GM19452 (cell line): ENCODE measurements at regions not wholly inside any gene's neighbourhood (a gene's known extent, or its start where the extent isn't known, plus 50 kb on each side); places are given as distances from the start of the nearest gene placed in this dataset.

Experiments used
- ATAC-seq: cut with Tn5 transposase; IDR thresholded peaks from one replicate; pipeline ENCODE4 v1.9.1; 2021; ENCODE audit not compliant: unreplicated experiment

DNA sequence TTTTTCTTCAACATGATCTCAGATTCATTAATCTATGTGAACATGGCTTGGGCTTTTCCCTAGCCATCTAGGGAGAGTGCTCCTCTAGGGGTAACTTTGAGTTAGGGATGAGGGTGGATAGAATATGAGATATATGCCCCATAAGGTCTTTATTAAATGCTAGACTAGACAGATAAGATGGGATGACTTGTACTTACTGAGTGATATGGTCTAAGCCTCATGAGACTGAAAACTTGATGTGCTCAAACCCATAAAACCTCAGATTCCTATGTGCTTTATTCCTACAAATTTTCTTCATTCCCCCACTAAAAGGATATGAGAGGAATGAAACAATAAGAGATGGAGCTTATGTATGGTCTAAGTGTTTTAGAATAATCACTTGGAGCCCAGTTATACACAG lies 386.6 kb downstream of the YTHDC2 start:
- no peak for ATAC-seq

DNA sequence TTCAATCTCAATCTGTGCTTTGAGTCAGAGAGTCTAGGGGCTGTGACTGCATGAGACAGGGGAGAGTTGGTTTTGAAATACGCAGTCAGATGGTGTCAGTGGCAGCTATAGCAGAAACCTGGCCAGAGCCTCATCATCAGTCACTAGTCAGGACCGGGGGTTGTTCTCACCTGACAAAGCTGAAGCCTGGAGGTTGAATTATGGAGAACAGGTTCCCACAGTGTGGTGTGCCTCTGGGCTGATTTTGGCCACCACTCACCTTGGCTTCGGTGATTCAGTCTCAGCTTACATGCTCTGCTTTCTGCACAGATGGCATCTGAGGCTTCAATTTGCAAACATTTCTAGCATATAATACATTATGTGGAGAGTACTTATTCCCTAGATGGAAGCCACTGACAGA lies 387.3 kb downstream of the YTHDC2 start:
- ATAC-seq = no peak

DNA sequence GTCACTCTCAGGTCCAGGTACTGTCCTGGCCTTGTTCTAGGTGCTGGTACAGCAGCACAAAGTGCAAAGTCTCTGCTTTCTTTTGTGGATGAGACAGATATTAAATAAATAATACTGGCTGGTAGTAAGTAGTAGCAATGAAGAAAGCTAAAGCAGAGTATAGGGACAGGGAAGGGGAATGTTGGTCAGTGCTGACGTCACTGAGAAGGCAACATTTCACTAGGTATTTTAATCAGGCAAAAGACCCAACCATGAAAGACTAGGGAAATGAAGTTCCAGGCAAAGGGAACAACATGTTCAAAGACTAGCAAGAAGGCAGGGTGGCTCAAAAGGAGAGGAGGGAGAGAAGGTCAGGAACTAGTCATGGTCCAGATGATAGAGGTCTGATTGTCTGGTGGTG lies 388.2 kb downstream of the YTHDC2 start:
- ATAC-seq = no peak

DNA sequence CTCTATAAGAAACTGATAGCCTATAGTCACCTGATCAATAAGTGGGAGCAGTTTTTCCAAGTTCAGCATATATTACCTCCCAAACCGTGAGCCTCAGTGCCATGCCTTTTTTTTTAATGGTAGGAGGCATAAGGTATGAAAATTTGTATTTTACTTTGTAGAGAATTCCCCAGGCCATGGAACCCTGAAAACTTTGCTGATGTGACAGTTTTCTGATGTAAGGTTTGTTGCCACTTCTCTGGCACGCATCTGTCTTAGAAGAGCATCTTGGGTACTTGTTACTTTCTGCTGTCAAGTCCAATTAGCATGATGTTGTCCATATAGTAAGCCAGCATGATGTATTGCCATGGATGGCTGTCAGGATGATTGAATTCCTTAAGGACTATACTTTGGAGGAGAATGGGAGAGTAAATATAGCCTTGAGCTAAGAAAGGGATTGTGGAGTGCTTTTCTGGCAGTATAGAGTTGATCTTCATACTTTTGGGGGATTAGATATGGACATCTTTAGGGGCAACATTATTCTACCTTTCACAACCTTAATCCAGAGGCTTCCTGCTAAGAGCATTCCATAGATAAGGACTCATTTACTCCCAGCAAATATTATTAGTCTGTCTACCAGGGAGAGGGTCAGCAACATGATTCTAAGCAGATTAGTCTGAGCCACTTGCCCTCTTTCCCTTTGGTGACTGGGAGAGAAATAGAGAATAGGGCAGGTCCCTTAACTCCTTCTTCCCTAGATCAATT lies 389.6 kb downstream of the YTHDC2 start:
- no peak for ATAC-seq

DNA sequence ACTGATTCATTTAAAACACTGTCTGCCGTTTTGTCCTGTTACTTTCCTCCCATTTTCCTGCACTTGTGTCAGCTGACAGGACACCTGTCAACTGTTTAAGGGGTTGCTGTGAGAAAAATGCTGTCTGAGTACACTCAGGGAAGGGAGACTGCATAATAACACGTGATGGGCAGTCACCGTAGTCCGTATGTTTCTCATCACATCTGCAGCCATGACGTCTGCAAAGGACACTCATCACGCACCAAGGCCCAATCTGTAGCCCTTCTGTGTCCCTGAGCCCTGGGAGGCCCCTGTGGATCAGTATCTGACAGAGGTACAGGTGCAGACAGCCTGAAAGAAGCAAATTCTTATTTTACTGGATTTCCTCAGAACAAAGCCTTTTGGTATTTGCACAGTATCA lies 396.3 kb downstream of the YTHDC2 start:
- ATAC-seq = no peak

DNA sequence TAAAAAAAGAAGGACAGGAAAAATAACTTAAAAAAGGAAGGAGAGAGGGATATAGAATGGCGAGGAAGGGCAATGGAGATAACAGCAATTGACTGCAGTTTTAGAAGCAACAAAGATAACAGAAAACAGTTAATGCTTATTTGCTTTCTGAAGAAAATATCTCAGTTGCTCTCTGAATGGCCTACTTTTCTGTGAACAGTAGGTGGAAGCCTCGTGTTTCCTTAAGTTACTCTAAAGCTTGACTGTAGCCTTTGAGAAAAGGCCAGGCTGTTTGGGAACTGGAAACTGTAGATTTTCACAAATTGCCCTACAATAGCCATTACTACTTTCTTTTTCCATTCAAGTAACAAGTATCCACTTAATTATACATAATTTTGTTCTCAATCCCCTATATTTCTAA lies 404.5 kb downstream of the YTHDC2 start:
- ATAC-seq = no peak

DNA sequence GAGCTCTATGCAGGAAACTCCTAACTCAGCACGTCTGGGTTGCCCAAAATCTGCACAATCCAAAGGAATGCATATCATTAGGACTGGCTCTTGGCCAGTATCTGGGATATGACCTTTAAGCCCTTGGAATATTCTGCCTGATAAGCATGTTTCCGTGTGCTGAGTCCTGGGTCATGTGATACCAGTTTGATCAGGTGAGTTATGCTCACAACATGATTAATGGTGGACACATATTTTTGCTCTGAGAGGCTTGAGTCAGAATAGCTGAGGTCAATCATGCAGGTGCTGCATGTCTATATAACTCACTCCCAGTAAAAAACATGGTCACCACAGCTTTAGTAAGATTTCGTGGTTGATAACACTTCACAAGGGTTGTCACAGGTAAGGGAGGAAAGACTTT lies 408.8 kb downstream of the YTHDC2 start:
- no peak for ATAC-seq

DNA sequence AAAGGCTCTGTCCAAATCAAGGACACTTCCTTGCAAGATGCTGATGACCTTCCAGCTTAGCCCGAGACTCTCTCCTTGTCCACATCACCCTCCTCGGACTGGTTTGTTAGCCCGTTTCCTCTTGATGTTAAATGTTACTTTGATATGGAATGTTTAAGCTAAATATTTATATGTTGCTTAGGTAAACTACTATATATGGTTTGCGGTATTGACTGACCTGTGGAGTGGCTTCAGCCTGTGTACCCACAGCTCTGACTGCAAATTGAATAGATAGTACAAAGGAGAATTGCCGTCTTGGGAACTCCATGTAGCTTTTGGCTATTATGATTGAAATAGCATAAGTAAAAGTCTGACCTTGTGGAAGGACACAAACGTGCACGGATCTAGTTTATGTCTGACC lies 422.0 kb downstream of the YTHDC2 start:
- ATAC-seq = no peak

DNA sequence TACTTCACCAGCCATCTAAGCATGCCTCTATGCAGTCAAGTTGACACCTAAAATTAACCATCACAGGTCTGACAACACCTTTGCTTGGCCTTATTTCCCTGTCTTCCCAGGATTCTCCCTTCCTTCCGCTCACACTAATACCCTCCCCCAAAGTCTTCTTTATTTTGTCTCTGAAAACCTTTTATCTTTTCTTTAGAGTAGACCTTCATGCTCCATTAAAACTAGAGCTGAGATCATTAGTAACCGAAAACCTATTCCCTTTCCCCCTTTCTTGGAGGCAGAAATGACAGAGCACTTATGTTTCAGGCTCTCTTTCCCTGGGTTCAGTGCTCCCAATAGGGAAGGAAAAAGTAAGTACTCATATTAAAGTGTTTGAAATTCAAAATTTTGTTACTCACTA lies 423.8 kb downstream of the YTHDC2 start:
- no peak for ATAC-seq

DNA sequence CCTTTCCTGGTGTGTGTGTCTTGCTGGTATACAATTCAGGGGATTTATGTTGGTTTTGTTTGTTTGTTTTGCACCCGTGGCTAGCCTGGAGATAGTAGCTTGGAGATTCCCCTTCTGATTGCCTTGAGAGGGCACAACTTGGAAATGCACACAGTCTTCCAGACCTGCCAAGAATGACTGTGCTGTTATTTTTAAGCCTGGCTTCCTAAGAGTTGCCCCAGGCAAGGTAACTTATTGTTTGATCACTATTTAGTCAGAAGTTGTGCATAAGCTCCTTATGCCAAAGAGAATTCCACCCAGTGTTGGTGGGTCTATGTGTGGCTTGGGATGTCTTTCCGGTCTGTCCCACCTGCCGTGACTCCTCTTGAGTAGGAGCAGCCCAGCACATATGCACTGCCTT lies 421.9 kb upstream of the KCNN2 start:
- no peak for ATAC-seq

DNA sequence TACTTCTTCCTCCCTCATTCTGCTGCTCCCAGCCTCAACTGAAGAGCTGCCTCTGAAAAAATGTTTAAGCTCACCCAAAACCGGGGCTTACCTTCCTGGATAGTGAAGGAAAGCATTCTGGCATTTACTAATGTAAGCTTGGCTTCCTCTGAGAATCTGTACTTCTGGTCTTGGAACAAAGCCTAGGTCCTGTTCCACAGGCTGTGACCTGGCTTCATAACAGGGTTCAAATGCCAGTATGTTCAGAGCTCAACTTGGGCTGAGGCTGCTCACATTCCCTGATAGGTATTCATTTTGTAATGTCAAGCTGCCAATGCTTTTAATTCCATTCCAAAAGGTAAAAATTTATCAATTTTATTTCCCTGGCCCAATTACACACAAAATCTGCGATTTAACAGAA lies 411.7 kb upstream of the KCNN2 start:
- no peak for ATAC-seq

DNA sequence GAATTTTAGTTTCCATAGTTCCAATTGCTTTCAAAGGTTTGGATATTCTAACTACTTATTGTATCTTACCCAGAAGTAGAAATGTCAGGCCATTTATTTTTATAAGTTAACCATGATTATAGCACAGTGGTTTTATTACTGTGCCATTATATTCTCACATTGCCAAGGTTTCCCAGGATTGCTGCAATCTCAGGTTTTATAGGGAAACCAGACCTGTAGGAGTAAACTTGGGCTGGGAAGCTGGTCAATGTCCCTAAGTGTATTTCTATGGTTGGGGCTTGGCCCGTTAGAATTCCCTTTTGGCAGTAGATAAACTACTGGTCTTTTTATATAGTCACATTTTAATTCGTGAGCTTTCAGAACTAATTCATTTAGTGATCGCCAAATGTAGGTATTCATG lies 396.6 kb upstream of the KCNN2 start:
- no peak for ATAC-seq

DNA sequence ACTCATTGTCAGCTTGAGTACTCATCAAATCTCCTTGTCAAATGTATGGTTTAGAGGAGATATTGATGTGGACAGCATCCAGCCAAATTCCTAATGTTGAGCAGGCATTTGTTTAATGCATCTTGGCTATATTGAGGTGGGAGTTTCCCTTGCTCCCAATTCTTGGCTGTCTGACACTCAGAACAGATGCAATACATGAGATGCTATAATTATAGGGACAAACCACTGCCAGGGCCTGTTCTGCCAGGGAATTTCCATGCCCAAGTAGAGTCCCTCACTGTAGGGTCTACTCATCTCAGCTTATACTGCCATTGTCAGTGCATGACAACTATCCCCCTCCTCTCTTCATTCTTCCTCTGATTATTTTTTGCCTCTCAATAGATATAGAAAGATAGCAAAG lies 392.0 kb upstream of the KCNN2 start:
- ATAC-seq = no peak

DNA sequence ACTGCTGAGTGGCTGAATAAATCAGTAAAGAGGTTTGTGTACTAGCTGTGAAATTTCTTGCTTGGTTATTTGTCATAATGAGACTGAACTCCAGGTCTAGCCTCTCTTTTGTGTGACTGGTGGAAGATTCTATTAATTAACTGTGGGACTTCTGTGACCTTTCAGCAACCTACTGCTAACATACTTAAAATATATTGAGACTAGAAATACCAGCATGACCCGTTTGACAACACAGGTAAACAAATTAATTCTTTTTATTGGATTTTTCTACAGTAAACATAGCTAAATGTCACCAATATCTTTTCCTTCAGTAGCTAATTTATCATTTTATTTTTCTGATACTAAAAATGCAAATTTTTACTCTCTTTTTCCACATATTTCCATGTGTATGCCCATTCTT lies 390.4 kb upstream of the KCNN2 start:
- no peak for ATAC-seq

DNA sequence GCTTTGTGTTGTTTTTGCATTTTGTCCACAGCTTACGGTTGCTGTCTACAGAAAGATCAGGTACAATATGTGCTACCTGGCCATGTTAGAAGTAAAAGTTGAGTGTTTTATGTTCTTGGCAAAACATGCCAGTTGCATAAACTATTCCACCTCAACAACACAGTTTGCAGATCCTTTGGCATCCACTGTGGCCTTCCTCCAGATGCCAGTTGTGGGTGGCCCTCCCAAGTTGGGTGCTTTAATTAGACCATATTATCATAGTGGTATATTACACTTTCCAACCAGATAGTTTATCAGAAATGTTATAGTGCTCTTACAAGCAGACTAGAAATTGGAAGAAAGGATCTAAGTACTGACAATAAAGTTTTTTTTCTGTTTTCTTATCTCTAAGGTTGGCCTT lies 386.9 kb upstream of the KCNN2 start:
- no peak for ATAC-seq

DNA sequence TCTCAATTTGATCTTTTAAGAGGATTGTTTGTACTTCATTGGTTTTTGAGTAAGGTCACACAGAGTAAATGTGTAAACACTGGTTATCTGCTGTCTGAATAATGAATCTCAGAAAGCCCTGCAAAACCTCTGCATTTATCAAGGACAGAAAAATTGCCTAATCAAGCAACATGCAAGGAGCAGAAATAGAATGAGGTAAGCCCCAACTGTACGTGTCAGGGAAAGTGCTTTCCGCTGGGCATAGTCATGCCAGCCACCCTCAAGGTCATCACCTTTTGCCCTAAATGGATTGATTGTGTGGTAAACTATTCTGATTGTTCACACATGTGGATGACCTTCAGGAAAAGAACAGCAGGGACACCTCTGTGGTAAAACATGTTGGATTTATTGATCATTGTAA lies 376.9 kb upstream of the KCNN2 start:
- no peak for ATAC-seq

DNA sequence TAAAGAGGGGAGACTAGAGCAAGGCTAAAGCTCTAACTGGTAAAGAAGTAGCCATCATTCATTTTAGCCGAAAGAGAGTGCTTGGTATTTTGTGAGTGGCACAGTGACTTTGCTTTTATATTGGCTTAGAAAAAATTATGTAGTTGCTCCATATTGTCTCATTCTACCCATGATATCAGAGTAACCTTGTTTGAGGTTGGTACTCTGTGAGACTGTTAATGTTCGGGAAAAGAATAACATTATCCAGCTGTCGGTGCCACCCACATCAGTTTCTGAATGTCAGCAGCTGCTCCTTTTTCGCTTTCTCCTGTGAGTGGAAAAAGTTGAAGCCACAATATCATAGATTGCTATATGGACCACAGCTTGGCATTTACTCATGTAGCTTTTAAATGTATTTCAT lies 376.4 kb upstream of the KCNN2 start:
- no peak for ATAC-seq

DNA sequence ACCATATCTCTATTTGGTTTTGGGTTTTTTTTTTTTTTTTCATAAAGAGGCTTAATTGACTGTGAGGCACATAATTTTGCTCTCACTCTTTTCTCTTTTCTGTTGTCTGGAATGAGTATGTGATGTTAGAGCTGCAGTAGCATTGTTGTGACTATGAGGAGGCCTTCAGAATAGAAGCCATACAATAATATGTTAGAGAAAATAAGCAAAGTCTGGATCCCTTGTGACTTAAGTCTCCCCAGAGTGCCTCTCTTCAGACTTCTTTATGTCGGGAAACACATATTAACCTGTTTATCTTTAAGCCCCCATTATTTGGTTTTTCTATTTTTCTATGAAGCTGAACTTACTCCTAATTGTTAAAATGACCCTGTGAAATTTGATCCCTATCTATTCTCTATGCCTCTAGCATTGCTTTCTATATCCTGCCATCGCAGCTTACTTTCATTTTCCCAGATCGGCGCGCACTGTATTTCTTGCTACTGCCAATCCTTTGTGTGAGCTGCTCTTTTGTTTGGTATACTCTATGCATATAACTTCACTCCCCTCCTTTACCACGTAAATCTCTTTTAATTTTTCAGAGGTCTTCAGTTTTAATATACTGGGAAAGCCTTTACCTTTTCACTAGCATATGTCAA lies 372.5 kb upstream of the KCNN2 start:
- no peak for ATAC-seq

DNA sequence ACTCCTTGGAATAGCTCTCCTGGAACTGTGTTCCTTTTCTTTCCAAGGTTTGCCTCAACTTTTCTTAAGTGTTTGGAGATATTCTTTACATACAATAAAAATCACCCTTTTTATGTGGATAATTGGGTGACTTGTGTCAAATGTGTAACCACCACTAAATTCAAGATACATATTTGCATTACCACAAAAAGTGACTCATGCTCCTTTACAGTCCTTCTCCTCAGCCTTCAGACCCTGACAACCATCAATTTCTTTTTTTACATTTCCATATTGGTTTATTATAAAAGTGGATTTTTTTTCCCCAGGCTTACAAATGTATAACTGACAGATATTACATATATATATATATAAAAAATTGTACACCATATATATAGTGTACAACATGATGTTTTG lies 372.0 kb upstream of the KCNN2 start:
- ATAC-seq = no peak

DNA sequence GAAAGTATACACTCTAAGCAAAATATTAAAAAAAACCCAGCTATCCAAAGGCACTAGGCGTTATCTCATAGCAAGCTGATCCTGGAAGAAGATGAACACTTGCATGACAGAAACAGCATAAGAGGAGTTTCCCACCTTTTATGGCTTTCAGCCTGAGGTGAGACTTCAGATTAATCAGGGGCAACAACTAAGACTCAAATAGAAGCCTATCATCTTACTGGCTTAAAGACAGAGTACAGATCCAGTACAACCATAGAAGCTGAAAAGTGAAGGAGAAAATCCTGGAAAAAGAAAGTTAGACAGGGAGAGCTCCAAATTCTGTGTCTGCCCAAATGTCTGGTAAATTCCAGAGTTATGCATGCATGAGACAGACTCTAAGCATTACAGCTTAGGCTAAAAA lies 360.8 kb upstream of the KCNN2 start:
- no peak for ATAC-seq

DNA sequence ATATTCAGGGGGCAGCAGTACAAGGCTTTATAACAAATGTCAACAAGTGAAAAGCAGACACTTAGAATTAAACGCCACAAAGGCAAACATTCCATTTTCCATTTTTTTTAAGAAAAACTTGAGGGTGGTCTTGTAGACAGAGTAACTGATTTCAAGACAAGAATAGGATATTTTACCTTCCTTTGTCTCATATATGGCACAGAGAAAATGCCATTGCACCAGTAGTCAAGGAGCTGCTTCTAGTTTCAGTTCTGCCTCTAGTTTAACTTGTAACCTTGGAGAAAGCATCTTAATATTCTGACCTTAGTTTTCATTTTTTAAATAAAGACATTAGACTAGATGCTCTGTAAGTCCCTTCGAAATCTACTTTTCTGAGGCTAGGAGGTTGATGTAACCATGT lies 355.3 kb upstream of the KCNN2 start:
- no peak for ATAC-seq

DNA sequence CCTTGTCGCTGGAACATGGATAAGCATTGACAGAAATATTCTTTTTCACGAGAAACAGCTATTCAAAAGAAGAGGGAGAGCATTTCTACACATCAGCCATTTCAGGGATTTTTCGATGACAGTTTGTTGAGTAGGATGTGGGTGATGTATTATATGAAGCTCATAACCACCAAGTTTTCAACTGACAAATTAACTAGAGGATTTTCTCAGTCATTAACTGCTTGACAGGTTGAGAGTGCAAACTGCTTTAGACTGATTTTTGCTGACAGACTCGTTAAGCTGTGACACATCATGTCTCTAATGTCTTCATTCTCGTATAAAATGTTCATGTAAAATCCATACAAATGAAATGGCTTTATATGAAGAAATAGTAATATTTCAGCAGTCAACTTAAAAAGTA lies 354.2 kb upstream of the KCNN2 start:
- ATAC-seq = no peak

DNA sequence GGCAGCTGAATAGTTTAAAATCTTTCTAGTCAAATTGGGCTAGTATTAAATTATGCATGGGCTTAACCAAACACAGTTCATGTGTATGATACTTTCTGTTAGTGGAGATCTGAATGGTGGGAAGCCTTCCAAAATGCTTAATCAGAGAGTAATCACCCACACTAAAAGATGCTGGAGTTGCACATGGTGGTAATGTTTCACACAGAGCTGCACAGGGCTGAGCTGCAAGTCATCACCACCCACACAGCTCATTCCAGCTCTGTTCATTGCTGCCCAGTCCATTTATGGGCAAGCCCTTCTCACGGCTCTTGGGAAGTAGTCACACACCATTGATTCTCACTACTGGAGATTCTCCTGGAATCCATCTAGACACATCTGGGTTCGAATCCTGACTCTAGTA lies 351.5 kb upstream of the KCNN2 start:
- ATAC-seq = no peak
